ENCODE measurements at regions not wholly inside any gene's neighbourhood (a gene's known extent, or its start where the extent isn't known, plus 50 kb on each side); places are given as distances from the start of the nearest gene placed in this dataset.

DNA sequence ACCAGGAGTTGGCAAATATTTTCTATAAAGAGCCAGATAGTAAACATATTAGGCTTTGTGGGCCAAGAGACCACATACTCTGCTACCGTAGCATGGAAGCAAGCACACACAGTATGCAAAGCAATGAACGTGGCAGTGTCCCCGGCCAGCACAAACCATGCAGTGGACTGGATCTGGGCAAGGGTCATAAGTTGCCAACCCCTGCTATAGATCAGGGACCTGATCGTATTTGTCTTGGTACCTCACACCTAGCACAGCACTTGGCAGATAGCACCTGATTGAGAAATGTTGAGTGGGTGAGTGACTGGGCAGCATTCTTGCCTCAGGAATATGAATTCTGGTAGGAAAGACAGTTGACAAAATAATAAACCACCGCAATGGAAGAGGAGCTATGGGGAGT is 331.9 kb downstream of the FGFR2 start:
- ATAC-seq (ENCODE audit: low read depth) (no peak), DNase-seq (no peak)
- Mint-ChIP-seq H3K4me3 (no peak overlapping the region), H3K4me1 (no peaks in the 10 kb centered on the region), H3K27me3 (no peaks in the 10 kb centered on the region), H3K9me3 (ENCODE audit: insufficient read depth) (no peaks in the 10 kb centered on the region), H3K27ac (no peak overlapping the region)
- intact Hi-C loops (cut with micrococcal nuclease): no loop called here
- H3K4me2 ChIP-seq (replicated peaks; ENCODE audit: low read depth, low read length, poor library complexity, severe bottlenecking): no peak overlapping the region
- H3K9ac ChIP-seq (ENCODE audit: low read length): no peak overlapping the region
- H3K4me1 ChIP-seq (ENCODE audit: control insufficient read depth in 2 of 2, insufficient read depth in 2 of 2, low read length in 2 of 2): no peaks in the 10 kb centered on the region
- WGBS (ENCODE audit: insufficient coverage): 83% methylated on average over 4 of the region's 5 CpGs
- POLR2A ChIA-PET: no interaction called here
- no peak overlapping the region for H2AFZ ChIP-seq (ENCODE audit: insufficient read depth, low read depth, low read length, poor library complexity, severe bottlenecking)
- peaks cover 0 to 7% (median 0%) of the 10 kb centered on the region in 3 donors for H3K9me3 ChIP-seq (ENCODE audit: control extremely low read depth in 1 of 3, control insufficient read depth in 2 of 3, insufficient read depth in 1 of 3, low read length in 2 of 3)
- no peaks in the 10 kb centered on the region for H3K27me3 ChIP-seq (replicated peaks in 1 of 4; ENCODE audit: control extremely low read depth in 1 of 4, control insufficient read depth in 3 of 4, insufficient read depth in 4 of 4, low read length in 3 of 4)
- no peaks in the 10 kb centered on the region for H3K79me2 ChIP-seq (ENCODE audit: control insufficient read depth, insufficient read depth, low read length)
- no peak overlapping the region for H3K27ac ChIP-seq (ENCODE audit: low read length in 2 of 2)
- CTCF ChIA-PET: no interaction called here
- no peaks in the 10 kb centered on the region for H3K36me3 ChIP-seq (replicated peaks in 1 of 2; ENCODE audit: control extremely low read depth in 1 of 2, control insufficient read depth in 1 of 2, extremely low read depth in 1 of 2, insufficient read depth in 2 of 2, low read length in 1 of 2)
- no peaks in the 10 kb centered on the region for H4K20me1 ChIP-seq (ENCODE audit: control insufficient read depth, insufficient read depth, low read length, poor library complexity, severe bottlenecking)
- H3K4me3 ChIP-seq (ENCODE audit: control extremely low read depth in 1 of 5, extremely low read depth in 1 of 5, insufficient read depth in 1 of 5, low read depth in 2 of 5, low read length in 4 of 5): no peak overlapping the region
- TF ChIP-seq, protein P1, sequence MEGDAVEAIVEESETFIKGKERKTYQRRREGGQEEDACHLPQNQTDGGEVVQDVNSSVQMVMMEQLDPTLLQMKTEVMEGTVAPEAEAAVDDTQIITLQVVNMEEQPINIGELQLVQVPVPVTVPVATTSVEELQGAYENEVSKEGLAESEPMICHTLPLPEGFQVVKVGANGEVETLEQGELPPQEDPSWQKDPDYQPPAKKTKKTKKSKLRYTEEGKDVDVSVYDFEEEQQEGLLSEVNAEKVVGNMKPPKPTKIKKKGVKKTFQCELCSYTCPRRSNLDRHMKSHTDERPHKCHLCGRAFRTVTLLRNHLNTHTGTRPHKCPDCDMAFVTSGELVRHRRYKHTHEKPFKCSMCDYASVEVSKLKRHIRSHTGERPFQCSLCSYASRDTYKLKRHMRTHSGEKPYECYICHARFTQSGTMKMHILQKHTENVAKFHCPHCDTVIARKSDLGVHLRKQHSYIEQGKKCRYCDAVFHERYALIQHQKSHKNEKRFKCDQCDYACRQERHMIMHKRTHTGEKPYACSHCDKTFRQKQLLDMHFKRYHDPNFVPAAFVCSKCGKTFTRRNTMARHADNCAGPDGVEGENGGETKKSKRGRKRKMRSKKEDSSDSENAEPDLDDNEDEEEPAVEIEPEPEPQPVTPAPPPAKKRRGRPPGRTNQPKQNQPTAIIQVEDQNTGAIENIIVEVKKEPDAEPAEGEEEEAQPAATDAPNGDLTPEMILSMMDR (IDR thresholded peaks at IDR 0.05): no peak
- TF ChIP-seq EZH2 (IDR thresholded peaks at IDR 0.05; ENCODE audit: borderline replicate concordance, insufficient read depth, low read depth, low read length, poor library complexity, severe bottlenecking): no peak

DNA sequence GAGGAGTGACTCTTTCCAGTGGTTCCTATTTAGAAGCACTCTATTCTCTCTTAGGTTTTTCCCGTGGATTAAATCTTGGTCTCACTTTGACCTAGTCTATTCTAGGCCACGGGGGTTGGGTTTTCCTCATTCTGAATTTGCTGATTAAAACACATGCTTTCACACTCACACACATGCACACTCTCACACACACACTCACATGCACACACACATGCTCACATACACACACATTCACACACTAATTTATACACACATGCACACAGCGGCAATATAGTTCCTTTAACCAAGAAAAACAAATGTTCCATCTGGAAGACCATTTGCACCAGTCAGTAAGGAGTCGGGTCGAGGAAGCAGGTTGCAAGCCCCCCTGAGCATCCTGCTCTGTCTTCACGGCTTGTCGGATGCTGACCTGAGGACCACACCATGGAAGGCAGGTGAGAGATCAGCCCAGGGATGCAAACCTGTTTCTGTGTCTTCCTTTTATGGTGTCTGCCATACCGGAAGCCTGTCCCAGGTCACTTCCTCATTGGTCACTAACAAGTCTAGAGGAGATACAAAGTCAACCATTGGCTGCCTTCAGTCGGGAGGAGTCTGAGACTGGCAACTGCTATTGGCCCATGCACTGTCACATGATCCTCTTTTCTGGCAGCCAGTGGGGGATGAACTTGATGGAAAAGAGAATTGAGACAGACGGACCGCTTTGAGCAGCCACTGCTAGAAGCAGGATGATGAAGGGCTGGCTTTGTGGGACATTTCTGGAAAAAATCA is 330.8 kb downstream of the FGFR2 start:
- no peaks in the 10 kb centered on the region for H3K4me1 Mint-ChIP-seq
- peaks cover 0 to 4% (median 0%) of the 10 kb centered on the region in 3 donors for H3K9me3 ChIP-seq (ENCODE audit: control extremely low read depth in 1 of 3, control insufficient read depth in 2 of 3, insufficient read depth in 1 of 3, low read length in 2 of 3)
- intact Hi-C loops (cut with micrococcal nuclease): no loop called here
- no peaks in the 10 kb centered on the region for H3K36me3 ChIP-seq (replicated peaks in 1 of 2; ENCODE audit: control extremely low read depth in 1 of 2, control insufficient read depth in 1 of 2, extremely low read depth in 1 of 2, insufficient read depth in 2 of 2, low read length in 1 of 2)
- CTCF ChIA-PET: no interaction called here
- no peaks in the 10 kb centered on the region for H3K79me2 ChIP-seq (ENCODE audit: control insufficient read depth, insufficient read depth, low read length)
- H3K4me1 ChIP-seq (ENCODE audit: control insufficient read depth in 2 of 2, insufficient read depth in 2 of 2, low read length in 2 of 2): no peaks in the 10 kb centered on the region
- POLR2A ChIA-PET: no interaction called here
- ATAC-seq (ENCODE audit: low read depth) (no peak), DNase-seq (no peak)
- no peak overlapping the region for H3K4me2 ChIP-seq (replicated peaks; ENCODE audit: low read depth, low read length, poor library complexity, severe bottlenecking)
- no peak overlapping the region for H3K4me3 ChIP-seq (ENCODE audit: control extremely low read depth in 1 of 5, extremely low read depth in 1 of 5, insufficient read depth in 1 of 5, low read depth in 2 of 5, low read length in 4 of 5)
- H3K27ac Mint-ChIP-seq: no peak overlapping the region
- no peak overlapping the region for H2AFZ ChIP-seq (ENCODE audit: insufficient read depth, low read depth, low read length, poor library complexity, severe bottlenecking)
- H3K27ac ChIP-seq (ENCODE audit: low read length in 2 of 2): no peak overlapping the region
- H3K9ac ChIP-seq (ENCODE audit: low read length): no peak overlapping the region
- H3K4me3 Mint-ChIP-seq: no peak overlapping the region
- WGBS (ENCODE audit: insufficient coverage): 96% methylated on average over 11 of the region's 11 CpGs
- H4K20me1 ChIP-seq (ENCODE audit: control insufficient read depth, insufficient read depth, low read length, poor library complexity, severe bottlenecking): no peaks in the 10 kb centered on the region
- H3K9me3 Mint-ChIP-seq (ENCODE audit: insufficient read depth): no peaks in the 10 kb centered on the region
- H3K27me3 Mint-ChIP-seq: no peaks in the 10 kb centered on the region
- H3K27me3 ChIP-seq (replicated peaks in 1 of 4; ENCODE audit: control extremely low read depth in 1 of 4, control insufficient read depth in 3 of 4, insufficient read depth in 4 of 4, low read length in 3 of 4): no peaks in the 10 kb centered on the region
- TF ChIP-seq EZH2 (IDR thresholded peaks at IDR 0.05; ENCODE audit: borderline replicate concordance, insufficient read depth, low read depth, low read length, poor library complexity, severe bottlenecking): no peak
- TF ChIP-seq, protein P1 (IDR thresholded peaks at IDR 0.05): no peak

Data from B cell (primary cell).